Fibroblast of skin of left biceps (primary cell): ENCODE measurements at regions not wholly inside any gene's neighbourhood (a gene's known extent, or its start where the extent isn't known, plus 50 kb on each side); places are given as distances from the start of the nearest gene placed in this dataset.
A peak's percentile ranks its signal among the peaks of the same experiment; 100 is the strongest.

Source experiments
- DNase-seq, 2 experiments: peaks; one replicate each; pipeline ENCODE4 v3.0.0-alpha.2; 2013; ENCODE audit warnings: low read depth in 2 of 2

- peak; percentile 72 to 78 for DNase-seq
Observed at GRCh38 chr9:113740508-113741500, 135.3 kb upstream of the ZNF618 start.

GRCh38 chr9:113741886-113742854 is 133.9 kb upstream of the ZNF618 start:
- no peak for DNase-seq

- DNase-seq: no peak
Observed at GRCh38 chr9:113742878-113743277, 133.2 kb upstream of the ZNF618 start.

GRCh38 chr9:113746486-113746885 is 129.6 kb upstream of the ZNF618 start:
- DNase-seq: no peak

GRCh38 chr9:113748135-113748534 is 128.0 kb upstream of the ZNF618 start:
- DNase-seq: no peak

GRCh38 chr9:113753398-113754119 is 122.5 kb upstream of the ZNF618 start:
- no peak for DNase-seq

GRCh38 chr9:113754739-113755138 is 121.4 kb upstream of the ZNF618 start:
- DNase-seq: no peak

GRCh38 chr9:113755433-113755832 is 120.7 kb upstream of the ZNF618 start:
- no peak for DNase-seq

GRCh38 chr9:113756476-113757192 is 119.5 kb upstream of the ZNF618 start:
- DNase-seq: no peak

- DNase-seq: no peak
Observed at GRCh38 chr9:113763429-113763828, 112.7 kb upstream of the ZNF618 start.

GRCh38 chr9:113764572-113764971 is 111.5 kb upstream of the ZNF618 start:
- DNase-seq: no peak

- DNase-seq: peak in 1 of 2 experiments; percentile 6
Observed at GRCh38 chr9:113769412-113769811, 106.7 kb upstream of the ZNF618 start.

- no peak for DNase-seq
Observed at GRCh38 chr9:113770396-113770795, 105.7 kb upstream of the ZNF618 start.

- DNase-seq: no peak
Observed at GRCh38 chr9:113771199-113771598, 104.9 kb upstream of the ZNF618 start.

- peak; percentile 36 to 37 for DNase-seq
Observed at GRCh38 chr9:113772121-113772810, 103.8 kb upstream of the ZNF618 start.

GRCh38 chr9:113774963-113775362 is 101.1 kb upstream of the ZNF618 start:
- no peak for DNase-seq

GRCh38 chr9:113775749-113776148 is 100.4 kb upstream of the ZNF618 start:
- no peak for DNase-seq

GRCh38 chr9:113776194-113776593 is 99.9 kb upstream of the ZNF618 start:
- no peak for DNase-seq

- no peak for DNase-seq
Observed at GRCh38 chr9:113781381-113781780, 94.7 kb upstream of the ZNF618 start.

GRCh38 chr9:113781896-113782295 is 94.2 kb upstream of the ZNF618 start:
- DNase-seq: no peak
